Neural cell (in vitro differentiated cells): ENCODE measurements at regions not wholly inside any gene's neighbourhood (a gene's known extent, or its start where the extent isn't known, plus 50 kb on each side); places are given as distances from the start of the nearest gene placed in this dataset.
"Not testable (repeated sequence)": the region's sequence is repeated elsewhere in the genome, so short reads cannot be mapped to it uniquely, and the experiment has no call there.

ENCODE experiments used
- H2AFZ ChIP-seq: fragments of 200-600, 300-800 bp; sonication (generic), shearing (Covaris generic); 2 replicates; pipeline ENCODE4 v1.6.0; 2014; ENCODE audit warnings: low read depth, mild to moderate bottlenecking, antibody characterized with exemption, low read length, moderate library complexity
- H3F3A ChIP-seq: fragments of 200-600 bp; shearing (Covaris generic); 2 replicates; pipeline ENCODE4 v1.6.1; 2016; ENCODE audit warnings: mild to moderate bottlenecking, moderate library complexity, mixed read lengths, antibody characterized with exemption, low read length; ENCODE audit not compliant: insufficient read depth, poor library complexity, severe bottlenecking
- H3K27ac ChIP-seq: fragments of 200-600, 300-800 bp; sonication (generic), shearing (Covaris generic); 2 replicates; pipeline ENCODE4 v1.5.1; 2014; ENCODE audit warnings: mild to moderate bottlenecking, low read length, moderate library complexity
- H3K27me3 ChIP-seq: fragments of 300-800, 200-600 bp; sonication (generic), shearing (Covaris generic); 2 replicates; pipeline ENCODE4 v1.6.0; 2014; ENCODE audit warnings: mild to moderate bottlenecking, low read depth, low read length, moderate library complexity; ENCODE audit not compliant: insufficient read depth
- H3K36me3 ChIP-seq: fragments of 300-800, 200-600 bp; sonication (generic), shearing (Covaris generic); 2 replicates; pipeline ENCODE4 v1.5.1; 2014; ENCODE audit warnings: mild to moderate bottlenecking, antibody characterized with exemption, low read length, moderate library complexity; ENCODE audit not compliant: insufficient read depth
- H3K4me2 ChIP-seq: fragments of 300-800, 200-600 bp; sonication (generic), shearing (Covaris generic); 2 replicates; pipeline ENCODE4 v1.6.0; 2014; ENCODE audit warnings: mild to moderate bottlenecking, low read length
- H3K4me3 ChIP-seq: fragments of 300-800, 200-600 bp; sonication (generic), shearing (Covaris generic); 2 replicates; pipeline ENCODE4 v1.5.1; 2014; ENCODE audit warnings: mild to moderate bottlenecking, low read length, moderate library complexity
- H3K79me2 ChIP-seq: fragments of 200-600 bp; shearing (Covaris generic); replicated peaks from 2 replicates; pipeline ENCODE4 v1.6.0; 2014; ENCODE audit warnings: mild to moderate bottlenecking, low read length, moderate library complexity; ENCODE audit not compliant: insufficient read depth
- H3K9ac ChIP-seq: fragments of 300-800, 200-600 bp; sonication (generic), shearing (Covaris generic); 2 replicates; pipeline ENCODE4 v1.6.1; 2016; ENCODE audit warnings: mild to moderate bottlenecking, low read length, mixed read lengths
- H3K9me2 ChIP-seq: fragments of 200-600 bp; shearing (Covaris generic); 2 replicates; pipeline ENCODE4 v1.6.1; 2016; ENCODE audit warnings: mild to moderate bottlenecking, low read length, mixed read lengths; ENCODE audit not compliant: insufficient read depth
- H3K9me3 ChIP-seq: fragments of 200-600, 300-800 bp; sonication (generic), shearing (Covaris generic); 2 replicates; pipeline ENCODE4 v1.6.1; 2016; ENCODE audit warnings: mild to moderate bottlenecking, mixed run types, low read length, moderate library complexity, mixed read lengths
- H4K20me1 ChIP-seq: fragments of 200-600 bp; shearing (Covaris generic); 2 replicates; pipeline ENCODE4 v1.6.1; 2016; ENCODE audit warnings: mild to moderate bottlenecking, mixed run types; ENCODE audit not compliant: insufficient read depth
- EP300 ChIP-seq: fragments of 450-650 bp; conservative IDR thresholded peaks from 2 replicates; pipeline ENCODE4 v1.6.1; 2014; ENCODE audit warnings: antibody characterized with exemption, mild to moderate bottlenecking, moderate library complexity; ENCODE audit not compliant: poor library complexity, severe bottlenecking
- EZH2 ChIP-seq: fragments of 200-600, 300-800 bp; shearing (Covaris generic), sonication (generic); IDR thresholded peaks from 2 replicates; pipeline ENCODE4 v1.6.1; 2014; ENCODE audit warnings: antibody characterized with exemption, low read length, borderline replicate concordance, mild to moderate bottlenecking; ENCODE audit not compliant: insufficient read depth, poor library complexity, severe bottlenecking
- MXI1 ChIP-seq: fragments of 450-650 bp; conservative IDR thresholded peaks from 2 replicates; pipeline ENCODE4 v1.6.1; 2014; ENCODE audit warnings: antibody characterized with exemption, mild to moderate bottlenecking; ENCODE audit not compliant: poor library complexity, severe bottlenecking
- POLR2AphosphoS5 ChIP-seq: IDR thresholded peaks from 2 replicates; pipeline ENCODE4 v1.6.1; 2012
- RAD21 ChIP-seq: fragments of 450-650 bp; conservative IDR thresholded peaks from 2 replicates; pipeline ENCODE4 v1.6.1; 2014; ENCODE audit warnings: antibody characterized with exemption, mild to moderate bottlenecking, moderate library complexity
- SMC3 ChIP-seq: fragments of 450-650 bp; conservative IDR thresholded peaks from 2 replicates; pipeline ENCODE4 v1.6.1; 2014; ENCODE audit warnings: antibody characterized with exemption, mild to moderate bottlenecking, moderate library complexity; ENCODE audit not compliant: poor library complexity
- TAF1 ChIP-seq: IDR thresholded peaks from 2 replicates; pipeline ENCODE4 v1.6.1; 2012; ENCODE audit warnings: low read depth
- TF ChIP-seq, protein P1 (sequence below): fragments of 450-650 bp; IDR thresholded peaks from 2 replicates; pipeline ENCODE4 v1.5.1; 2014; ENCODE audit warnings: antibody characterized with exemption, mild to moderate bottlenecking, moderate library complexity; ENCODE audit not compliant: poor library complexity, severe bottlenecking
- TF ChIP-seq, protein P2 (sequence below): IDR thresholded peaks from 2 replicates; pipeline ENCODE4 v1.6.1; 2012; ENCODE audit warnings: borderline replicate concordance

DNA sequence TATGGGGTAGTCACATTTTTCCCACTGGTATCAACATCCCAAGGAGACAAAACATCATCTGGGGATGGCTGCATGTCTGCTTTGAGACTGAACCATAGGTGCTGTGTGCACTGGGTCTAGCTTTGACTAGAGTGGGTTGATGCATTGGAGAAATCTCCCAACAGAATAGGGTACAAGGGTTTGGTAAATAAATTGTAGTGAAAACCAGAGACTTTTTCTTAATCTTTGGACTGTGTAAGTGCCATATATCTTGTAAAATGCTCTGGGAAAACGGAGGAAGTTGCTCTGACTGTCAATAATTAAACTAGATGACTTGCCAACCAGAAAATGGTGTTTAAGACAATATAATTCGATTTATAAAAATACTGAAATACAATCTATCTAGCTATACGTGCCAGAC lies 1064.0 kb upstream of the SLIT2 start:
- no peak overlapping the region for H3K9ac ChIP-seq
- no peaks in the 10 kb centered on the region for H3K9me2 ChIP-seq
- H3F3A ChIP-seq = no peaks in the 10 kb centered on the region
- no peaks in the 10 kb centered on the region for H3K27me3 ChIP-seq
- H3K27ac ChIP-seq = no peak overlapping the region
- no peak overlapping the region for H3K4me2 ChIP-seq
- TF ChIP-seq TAF1 (no peak), POLR2AphosphoS5 (no peak), EP300 (no peak), EZH2 (no peak), MXI1 (no peak), SMC3 (no peak), RAD21 (no peak)
- TF ChIP-seq, protein P1, sequence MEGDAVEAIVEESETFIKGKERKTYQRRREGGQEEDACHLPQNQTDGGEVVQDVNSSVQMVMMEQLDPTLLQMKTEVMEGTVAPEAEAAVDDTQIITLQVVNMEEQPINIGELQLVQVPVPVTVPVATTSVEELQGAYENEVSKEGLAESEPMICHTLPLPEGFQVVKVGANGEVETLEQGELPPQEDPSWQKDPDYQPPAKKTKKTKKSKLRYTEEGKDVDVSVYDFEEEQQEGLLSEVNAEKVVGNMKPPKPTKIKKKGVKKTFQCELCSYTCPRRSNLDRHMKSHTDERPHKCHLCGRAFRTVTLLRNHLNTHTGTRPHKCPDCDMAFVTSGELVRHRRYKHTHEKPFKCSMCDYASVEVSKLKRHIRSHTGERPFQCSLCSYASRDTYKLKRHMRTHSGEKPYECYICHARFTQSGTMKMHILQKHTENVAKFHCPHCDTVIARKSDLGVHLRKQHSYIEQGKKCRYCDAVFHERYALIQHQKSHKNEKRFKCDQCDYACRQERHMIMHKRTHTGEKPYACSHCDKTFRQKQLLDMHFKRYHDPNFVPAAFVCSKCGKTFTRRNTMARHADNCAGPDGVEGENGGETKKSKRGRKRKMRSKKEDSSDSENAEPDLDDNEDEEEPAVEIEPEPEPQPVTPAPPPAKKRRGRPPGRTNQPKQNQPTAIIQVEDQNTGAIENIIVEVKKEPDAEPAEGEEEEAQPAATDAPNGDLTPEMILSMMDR = no peak
- TF ChIP-seq, protein P2, sequence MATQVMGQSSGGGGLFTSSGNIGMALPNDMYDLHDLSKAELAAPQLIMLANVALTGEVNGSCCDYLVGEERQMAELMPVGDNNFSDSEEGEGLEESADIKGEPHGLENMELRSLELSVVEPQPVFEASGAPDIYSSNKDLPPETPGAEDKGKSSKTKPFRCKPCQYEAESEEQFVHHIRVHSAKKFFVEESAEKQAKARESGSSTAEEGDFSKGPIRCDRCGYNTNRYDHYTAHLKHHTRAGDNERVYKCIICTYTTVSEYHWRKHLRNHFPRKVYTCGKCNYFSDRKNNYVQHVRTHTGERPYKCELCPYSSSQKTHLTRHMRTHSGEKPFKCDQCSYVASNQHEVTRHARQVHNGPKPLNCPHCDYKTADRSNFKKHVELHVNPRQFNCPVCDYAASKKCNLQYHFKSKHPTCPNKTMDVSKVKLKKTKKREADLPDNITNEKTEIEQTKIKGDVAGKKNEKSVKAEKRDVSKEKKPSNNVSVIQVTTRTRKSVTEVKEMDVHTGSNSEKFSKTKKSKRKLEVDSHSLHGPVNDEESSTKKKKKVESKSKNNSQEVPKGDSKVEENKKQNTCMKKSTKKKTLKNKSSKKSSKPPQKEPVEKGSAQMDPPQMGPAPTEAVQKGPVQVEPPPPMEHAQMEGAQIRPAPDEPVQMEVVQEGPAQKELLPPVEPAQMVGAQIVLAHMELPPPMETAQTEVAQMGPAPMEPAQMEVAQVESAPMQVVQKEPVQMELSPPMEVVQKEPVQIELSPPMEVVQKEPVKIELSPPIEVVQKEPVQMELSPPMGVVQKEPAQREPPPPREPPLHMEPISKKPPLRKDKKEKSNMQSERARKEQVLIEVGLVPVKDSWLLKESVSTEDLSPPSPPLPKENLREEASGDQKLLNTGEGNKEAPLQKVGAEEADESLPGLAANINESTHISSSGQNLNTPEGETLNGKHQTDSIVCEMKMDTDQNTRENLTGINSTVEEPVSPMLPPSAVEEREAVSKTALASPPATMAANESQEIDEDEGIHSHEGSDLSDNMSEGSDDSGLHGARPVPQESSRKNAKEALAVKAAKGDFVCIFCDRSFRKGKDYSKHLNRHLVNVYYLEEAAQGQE = no peak
- H3K9me3 ChIP-seq = no peaks in the 10 kb centered on the region
- H2AFZ ChIP-seq = no peak overlapping the region
- H3K36me3 ChIP-seq = no peaks in the 10 kb centered on the region
- no peaks in the 10 kb centered on the region for H4K20me1 ChIP-seq
- H3K4me3 ChIP-seq = no peak overlapping the region
- H3K79me2 ChIP-seq = no peaks in the 10 kb centered on the region

DNA sequence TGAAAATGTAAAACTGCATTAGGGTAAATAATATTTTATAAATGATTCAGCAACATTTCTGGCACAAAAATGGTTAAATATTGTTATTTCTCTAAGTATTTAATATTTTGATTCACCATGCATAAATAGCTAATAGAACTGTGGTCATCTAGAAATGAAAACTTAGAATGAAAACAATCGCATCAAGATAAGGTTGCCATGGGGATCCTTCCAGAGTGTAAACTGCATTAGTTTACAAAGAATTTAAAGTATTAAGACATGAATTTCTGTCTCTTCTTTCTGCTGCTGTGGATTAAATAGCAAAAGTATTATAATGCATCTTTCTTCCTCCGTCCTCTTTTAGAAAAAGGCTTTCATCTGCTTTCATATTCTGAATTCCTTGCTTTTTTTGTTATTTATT lies 1064.6 kb upstream of the SLIT2 start:
- Histone ChIP-seq H3K27me3 (no peaks in the 10 kb centered on the region), H3K36me3 (no peaks in the 10 kb centered on the region), H3K4me2 (no peak overlapping the region), H3K9me3 (no peaks in the 10 kb centered on the region), H3K9ac (no peak overlapping the region), H3K79me2 (no peaks in the 10 kb centered on the region), H2AFZ (no peak overlapping the region), H3K4me3 (no peak overlapping the region), H4K20me1 (no peaks in the 10 kb centered on the region), H3K27ac (no peak overlapping the region), H3K9me2 (no peaks in the 10 kb centered on the region), H3F3A (no peaks in the 10 kb centered on the region)
- TF ChIP-seq SMC3 (no peak), RAD21 (no peak), EZH2 (no peak), TAF1 (no peak), POLR2AphosphoS5 (no peak), MXI1 (no peak)
- TF ChIP-seq, protein P1 = no peak

DNA sequence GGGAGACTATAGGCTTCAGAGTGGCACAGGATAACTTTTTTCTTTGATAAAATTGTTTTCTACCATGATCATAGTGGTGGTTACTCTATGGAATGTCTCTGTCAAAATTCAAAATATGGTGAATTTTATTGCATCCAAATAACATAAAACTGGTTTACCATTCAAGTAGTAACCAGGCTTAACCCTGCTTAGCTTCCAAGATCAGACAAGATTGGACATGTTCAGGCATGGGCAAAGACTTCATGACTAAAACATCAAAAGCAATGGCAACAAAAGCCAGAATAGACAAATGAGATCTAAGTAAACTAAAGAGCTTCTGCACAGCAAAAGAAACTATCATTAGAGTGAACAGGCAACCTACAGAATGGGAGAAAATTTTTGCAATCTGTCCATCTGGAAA lies 1070.1 kb upstream of the SLIT2 start:
- H3K9me3 ChIP-seq, H3K27me3 ChIP-seq, H3K4me3 ChIP-seq, H3K27ac ChIP-seq, H3F3A ChIP-seq, H2AFZ ChIP-seq, H3K9me2 ChIP-seq, H3K79me2 ChIP-seq, H3K36me3 ChIP-seq, H4K20me1 ChIP-seq, H3K4me2 ChIP-seq, H3K9ac ChIP-seq: not testable (repeated sequence)
